OCI-M2 (cell line): ENCODE measurements at regions not wholly inside any gene's neighbourhood (a gene's known extent, or its start where the extent isn't known, plus 50 kb on each side); places are given as distances from the start of the nearest gene placed in this dataset.

ENCODE experiments used
- DNase-seq: peaks from one replicate; lab custom pipeline; 2025; ENCODE audit not compliant: unreplicated experiment; lab: John Stamatoyannopoulos, UW

GRCh38 chr3:18683900-18684299, 258.8 kb upstream of the SATB1 start:
- DNase-seq = no peak

DNA sequence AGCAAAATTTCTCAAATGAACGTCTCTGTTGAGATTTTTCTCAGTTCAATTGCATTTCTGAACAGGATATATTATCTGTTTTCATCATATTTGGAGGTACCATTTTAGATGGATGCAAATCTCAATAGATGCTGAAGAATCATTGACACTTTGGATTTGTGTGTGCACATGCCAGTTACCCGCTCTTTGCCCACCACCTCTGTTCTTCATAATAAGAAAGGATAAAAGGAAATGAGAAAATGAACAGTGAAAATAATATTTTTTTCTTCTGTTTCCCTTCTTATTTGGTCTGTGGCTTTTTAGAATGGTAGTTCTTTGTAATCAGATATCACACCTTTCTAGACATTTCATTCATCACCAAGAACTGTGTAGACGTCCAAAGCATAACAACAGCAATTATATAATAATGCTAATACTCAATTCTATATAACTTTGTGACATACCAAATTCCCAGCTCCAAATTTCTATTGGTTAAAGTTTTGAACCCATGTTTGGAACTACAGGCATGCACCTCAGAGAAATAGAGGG, 256.7 kb upstream of the SATB1 start:
- no peak for DNase-seq

DNA sequence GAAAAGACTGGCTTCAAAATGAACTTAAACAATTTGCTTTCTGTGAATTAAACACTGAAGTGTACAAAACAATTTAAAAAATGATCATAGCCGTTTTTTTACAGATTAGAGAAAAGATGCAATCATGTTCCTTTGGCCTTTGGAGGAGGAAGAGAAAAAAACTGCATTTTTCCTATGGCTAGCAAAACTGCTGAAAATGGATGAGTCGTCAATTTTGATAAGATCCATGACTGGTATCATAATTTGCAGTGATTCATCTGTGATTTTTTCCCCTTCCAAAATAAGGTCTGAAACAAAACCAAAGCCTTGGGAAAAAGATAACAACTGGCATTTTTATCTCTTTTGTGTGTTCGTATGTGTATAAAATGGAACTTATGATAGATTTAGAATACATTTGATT, 255.6 kb upstream of the SATB1 start:
- no peak for DNase-seq

DNA sequence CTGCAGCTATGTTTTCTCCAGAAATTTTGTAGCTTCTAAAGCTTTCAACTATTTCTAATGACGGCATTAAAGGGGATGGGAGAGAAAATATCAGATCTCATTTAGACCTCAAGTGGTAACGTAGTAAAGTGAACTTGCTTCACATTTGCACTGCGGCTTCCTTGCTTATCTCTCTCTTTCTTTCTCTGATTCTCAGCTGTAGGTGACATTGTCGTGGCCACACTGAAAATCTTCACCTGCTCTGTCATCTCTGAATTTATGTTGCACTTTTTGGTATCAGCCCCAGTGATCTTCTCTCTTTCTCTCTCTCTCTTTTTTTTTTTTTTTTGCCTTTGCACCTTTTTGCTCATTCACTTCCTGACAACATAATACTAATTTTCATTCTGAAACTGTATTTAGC, 254.1 kb upstream of the SATB1 start:
- DNase-seq = no peak

GRCh38 chr3:18675197-18675596, 250.1 kb upstream of the SATB1 start:
- no peak for DNase-seq

DNA sequence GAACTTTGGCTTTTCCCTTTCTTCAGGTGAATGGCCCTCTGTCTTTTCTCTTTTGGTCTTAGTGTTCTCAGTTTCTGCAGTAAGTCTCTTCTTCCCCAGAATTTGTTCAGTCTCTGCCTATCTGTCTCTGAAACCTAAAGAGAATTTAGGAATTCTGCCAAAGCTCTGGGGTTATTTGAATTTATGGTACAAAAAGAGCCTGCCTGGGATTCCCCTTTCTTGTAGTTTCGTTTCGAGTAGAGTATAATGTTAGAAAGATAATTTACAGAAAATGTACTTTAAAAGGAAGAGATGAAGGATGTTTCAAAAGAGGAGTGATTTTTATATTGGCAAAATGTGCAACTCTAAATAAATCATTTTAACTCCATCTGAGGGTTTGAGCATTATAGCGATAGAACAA, 247.4 kb upstream of the SATB1 start:
- no peak for DNase-seq

GRCh38 chr3:18670759-18671158, 245.6 kb upstream of the SATB1 start:
- no peak for DNase-seq

DNA sequence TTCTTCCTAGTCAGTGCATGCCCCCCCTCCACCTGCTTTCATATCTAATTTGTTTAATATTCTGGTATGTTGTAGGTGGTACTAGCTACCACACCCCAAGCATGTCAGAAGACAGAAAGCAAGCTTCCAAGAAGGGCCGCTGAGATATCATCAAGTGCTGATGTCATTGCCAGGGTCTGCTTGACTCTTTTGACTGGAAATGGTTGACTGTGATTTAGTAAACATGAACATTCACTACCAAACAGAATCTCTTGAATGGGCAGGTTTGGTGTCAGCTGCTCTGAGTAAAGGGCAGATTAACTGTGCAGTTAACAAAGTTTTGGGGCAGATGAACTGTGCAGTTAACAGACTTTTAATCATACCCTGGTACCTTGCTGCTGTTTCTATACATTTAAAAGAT, 244.2 kb upstream of the SATB1 start:
- no peak for DNase-seq

DNA sequence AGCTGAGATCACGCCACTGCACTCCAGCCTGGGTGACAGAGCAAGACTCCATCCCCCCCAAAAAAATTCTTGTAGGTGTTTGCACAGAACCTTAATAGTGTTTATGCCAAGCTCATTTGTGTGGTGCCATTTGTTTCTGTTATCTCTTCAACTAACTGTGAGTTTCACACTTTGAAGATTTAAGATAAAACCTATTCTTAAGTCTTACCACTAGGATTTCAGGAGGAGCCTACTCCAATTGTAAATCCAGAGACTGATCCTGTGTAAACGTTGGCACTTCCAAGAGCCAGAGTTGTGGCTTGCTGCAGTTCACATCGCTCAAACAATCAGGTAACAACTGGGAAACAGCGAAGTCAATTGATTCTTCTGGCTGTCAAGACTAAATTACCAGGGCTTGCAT, 242.4 kb upstream of the SATB1 start:
- DNase-seq = no peak

GRCh38 chr3:18666655-18667054, 241.5 kb upstream of the SATB1 start:
- no peak for DNase-seq

DNA sequence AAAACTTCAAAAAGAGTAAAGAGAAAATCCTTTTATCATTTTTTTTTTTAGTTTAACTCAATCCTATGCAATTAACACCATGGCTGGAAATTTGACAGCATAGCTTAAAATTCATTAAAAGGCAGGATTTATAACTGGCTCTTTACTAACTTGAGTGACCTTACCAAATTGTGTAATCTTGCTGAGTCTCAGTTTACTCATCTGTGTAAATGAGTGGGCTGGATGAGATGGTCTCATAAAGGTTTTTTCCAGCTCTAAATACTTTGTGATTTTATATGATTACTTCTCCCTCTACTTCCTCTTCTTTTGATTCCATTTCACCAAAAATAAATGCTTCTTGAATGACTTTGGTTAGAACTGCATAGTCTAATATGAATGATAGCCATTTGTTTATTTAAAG, 234.9 kb upstream of the SATB1 start:
- no peak for DNase-seq

- no peak for DNase-seq
These were observed 233.0 kb upstream of the SATB1 start for GRCh38 chr3:18657858-18658820.

GRCh38 chr3:18656866-18657265, 231.7 kb upstream of the SATB1 start:
- DNase-seq = no peak

DNA sequence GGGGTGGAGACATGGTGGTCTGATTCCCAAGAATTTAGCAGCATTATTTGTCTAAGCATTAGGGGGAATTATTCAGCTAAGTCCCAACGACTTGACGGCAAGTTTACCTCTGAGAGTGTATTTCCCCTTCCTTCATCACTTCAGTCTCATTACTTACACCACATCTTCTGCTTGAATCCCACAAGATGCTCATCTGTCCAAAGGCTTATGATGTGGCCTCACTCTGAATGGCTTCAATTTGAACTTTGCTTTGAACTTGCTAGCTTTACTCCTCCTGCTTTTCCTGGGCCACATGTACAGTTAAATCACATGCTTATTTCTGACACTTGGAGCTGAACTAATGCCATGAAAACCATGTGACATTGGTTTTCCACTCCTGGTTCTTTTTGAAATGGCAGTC, 231.3 kb upstream of the SATB1 start:
- no peak for DNase-seq

DNA sequence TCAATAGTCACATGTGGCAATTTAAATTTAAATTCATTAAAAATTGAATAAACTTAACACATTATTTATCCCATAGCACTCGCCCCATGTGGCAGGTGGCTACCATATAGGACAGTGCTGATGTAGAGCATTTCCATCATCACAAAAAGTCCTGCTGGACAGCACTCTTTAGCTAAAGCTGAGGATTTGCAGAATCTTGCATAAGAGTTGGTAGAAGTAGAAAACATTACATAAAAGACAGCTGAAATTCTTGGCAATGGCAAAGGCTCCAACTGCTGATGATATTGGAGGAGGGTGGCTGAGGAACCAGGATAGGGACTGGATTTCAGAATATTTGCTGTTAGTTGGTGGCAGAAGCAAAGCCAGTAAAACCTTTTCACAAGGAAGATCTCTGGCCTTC, 230.7 kb upstream of the SATB1 start:
- DNase-seq = no peak

- no peak for DNase-seq
These were observed 227.6 kb upstream of the SATB1 start for GRCh38 chr3:18652781-18653180.

DNA sequence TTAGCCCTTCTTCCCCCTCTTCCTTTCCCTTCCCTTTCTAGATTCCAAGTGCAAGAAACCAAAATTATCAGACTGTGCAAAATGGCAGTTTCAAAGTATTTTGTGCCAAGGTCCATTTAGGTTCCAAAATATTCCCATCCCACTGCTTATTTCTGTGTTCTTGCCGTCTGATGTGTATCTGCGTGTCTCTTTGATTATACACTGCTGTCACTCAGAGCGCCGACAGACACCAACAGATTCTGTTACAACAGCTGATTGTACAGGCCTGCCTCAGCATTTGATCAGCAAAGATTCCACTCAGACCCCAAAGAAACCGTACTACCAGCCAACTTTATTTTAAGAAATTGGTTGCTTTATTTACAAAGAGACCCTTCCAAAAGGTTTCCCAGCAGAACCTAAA, 225.6 kb upstream of the SATB1 start:
- no peak for DNase-seq

GRCh38 chr3:18649666-18650363, 224.7 kb upstream of the SATB1 start:
- DNase-seq = no peak

- no peak for DNase-seq
These were observed 223.8 kb upstream of the SATB1 start for GRCh38 chr3:18648868-18649462.

GRCh38 chr3:18648159-18648558, 223.0 kb upstream of the SATB1 start:
- DNase-seq = no peak

- DNase-seq = no peak
These were observed 220.5 kb upstream of the SATB1 start for GRCh38 chr3:18645619-18646018.

DNA sequence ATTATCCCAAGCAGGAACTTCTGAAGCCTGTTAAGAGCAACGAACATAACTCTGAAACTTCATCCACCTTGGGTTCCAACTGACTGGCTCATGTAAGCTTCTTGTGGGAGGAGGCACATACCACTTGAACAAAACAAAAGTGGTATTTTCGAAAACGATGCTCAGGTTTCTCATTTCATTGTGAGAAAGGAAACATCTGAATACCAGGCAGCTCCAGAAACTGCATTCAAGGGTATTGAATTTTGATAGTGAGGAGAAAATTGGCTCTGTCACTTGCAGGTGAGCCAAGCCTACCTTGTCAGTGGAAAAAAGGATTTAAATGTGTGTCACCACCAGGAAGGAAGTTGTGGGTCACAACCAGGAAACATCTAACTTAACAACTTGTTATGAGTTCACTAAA, 218.1 kb upstream of the SATB1 start:
- no peak for DNase-seq
